Muscle of leg (tissue), 3 donors: ENCODE measurements at regions not wholly inside any gene's neighbourhood (a gene's known extent, or its start where the extent isn't known, plus 50 kb on each side); places are given as distances from the start of the nearest gene placed in this dataset.

ENCODE experiments used
- DNase-seq: peaks from one replicate; pipeline ENCODE4 v3.0.0; 2013
- H3K27ac ChIP-seq: one replicate; pipeline ENCODE4 v1.5.1; 2013; ENCODE audit warnings: mild to moderate bottlenecking, low read length, control low read depth
- H3K27me3 ChIP-seq: one replicate; pipeline ENCODE4 v1.6.1; 2013; ENCODE audit warnings: low read length; ENCODE audit not compliant: control insufficient read depth, insufficient read depth
- H3K36me3 ChIP-seq: one replicate; pipeline ENCODE4 v1.6.1; 2013; ENCODE audit warnings: low read length; ENCODE audit not compliant: control insufficient read depth, insufficient read depth
- H3K4me1 ChIP-seq: one replicate; pipeline ENCODE4 v1.6.1; 2013; ENCODE audit warnings: low read length; ENCODE audit not compliant: control insufficient read depth, insufficient read depth
- H3K4me3 ChIP-seq: one replicate; pipeline ENCODE4 v1.5.1; 2013; ENCODE audit warnings: low read length, control low read depth
- H3K9me3 ChIP-seq: replicated peaks from 2 replicates; pipeline ENCODE4 v1.6.1; 2013; ENCODE audit warnings: low read depth, low read length; ENCODE audit not compliant: control insufficient read depth
- WGBS: methylation state at CpG from one replicate; pipeline ENCODE4 v1.1.5; 2013; ENCODE audit warnings: missing lambda C conversion rate; ENCODE audit not compliant: insufficient coverage; 5-methylcytosine and 5-hydroxymethylcytosine counted together

- Histone ChIP-seq H3K27me3 (no peaks in the 10 kb centered on the region), H3K9me3 (no peaks in the 10 kb centered on the region), H3K27ac (no peak overlapping the region), H3K36me3 (no peaks in the 10 kb centered on the region), H3K4me1 (no peaks in the 10 kb centered on the region), H3K4me3 (no peak overlapping the region)
- 88% methylated on average over 1 of the region's 5 CpGs for WGBS
- no peak for DNase-seq
These were observed 336.9 kb upstream of the TRAM1L1 start for GRCh38 chr4:117422297-117422696.

GRCh38 chr4:117425636-117426035 is 340.3 kb upstream of the TRAM1L1 start:
- H3K36me3 ChIP-seq: no peaks in the 10 kb centered on the region
- H3K27me3 ChIP-seq: no peaks in the 10 kb centered on the region
- H3K4me3 ChIP-seq: no peak overlapping the region
- H3K4me1 ChIP-seq: no peaks in the 10 kb centered on the region
- peak; percentile 69 for DNase-seq
- no peaks in the 10 kb centered on the region for H3K9me3 ChIP-seq
- no peak overlapping the region for H3K27ac ChIP-seq

DNA sequence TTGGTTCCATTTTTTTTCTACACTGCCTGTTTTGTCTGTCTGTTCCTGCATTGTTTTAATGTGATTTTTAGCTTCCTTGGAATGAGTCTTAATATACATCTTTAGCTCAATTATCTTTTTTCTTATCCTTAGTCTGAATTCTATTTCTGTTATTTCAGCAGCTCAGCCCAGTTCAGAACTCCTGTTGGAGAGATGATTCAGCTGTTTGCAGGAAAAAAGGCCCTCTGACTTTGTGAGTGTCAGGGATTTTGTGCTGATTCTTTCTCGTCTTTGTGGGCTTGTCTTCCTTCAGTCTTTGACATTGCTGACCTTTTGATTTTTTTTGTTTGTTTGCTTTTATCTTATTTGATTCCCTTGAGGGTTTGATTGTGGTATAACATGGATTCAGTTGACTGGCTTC is 343.2 kb upstream of the TRAM1L1 start:
- Histone ChIP-seq H3K4me3 (no peak overlapping the region), H3K36me3 (no peaks in the 10 kb centered on the region), H3K9me3 (no peaks in the 10 kb centered on the region), H3K4me1 (no peaks in the 10 kb centered on the region), H3K27ac (no peak overlapping the region), H3K27me3 (no peaks in the 10 kb centered on the region)
- WGBS: no CpG with 5 or more reads among the region's 1 CpG
- DNase-seq: no peak

DNA sequence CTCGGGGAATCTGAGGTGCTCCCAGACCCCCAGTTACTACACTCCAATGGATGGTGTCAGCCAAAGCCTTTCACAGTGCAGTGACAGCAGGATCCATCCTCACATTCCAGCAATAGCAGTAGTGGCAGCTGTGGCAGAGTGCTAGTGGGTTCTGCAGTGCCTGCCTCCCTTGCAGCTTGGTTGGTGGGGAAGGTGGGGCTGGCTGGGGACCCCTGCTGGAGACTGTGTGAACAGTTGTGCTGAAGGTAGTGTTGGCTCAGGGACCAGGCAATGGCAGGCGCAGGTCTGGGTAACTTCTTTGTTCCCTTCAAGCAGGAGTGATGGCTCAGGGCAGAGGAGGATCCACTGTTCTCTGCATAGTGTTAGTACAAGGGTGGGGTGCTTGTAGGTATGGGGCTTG is 343.7 kb upstream of the TRAM1L1 start:
- H3K9me3 ChIP-seq: no peaks in the 10 kb centered on the region
- no peak for DNase-seq
- no peaks in the 10 kb centered on the region for H3K27me3 ChIP-seq
- H3K36me3 ChIP-seq: no peaks in the 10 kb centered on the region
- H3K4me1 ChIP-seq: no peaks in the 10 kb centered on the region
- H3K27ac ChIP-seq: no peak overlapping the region
- 89% methylated on average over 1 of the region's 2 CpGs for WGBS
- H3K4me3 ChIP-seq: no peak overlapping the region

DNA sequence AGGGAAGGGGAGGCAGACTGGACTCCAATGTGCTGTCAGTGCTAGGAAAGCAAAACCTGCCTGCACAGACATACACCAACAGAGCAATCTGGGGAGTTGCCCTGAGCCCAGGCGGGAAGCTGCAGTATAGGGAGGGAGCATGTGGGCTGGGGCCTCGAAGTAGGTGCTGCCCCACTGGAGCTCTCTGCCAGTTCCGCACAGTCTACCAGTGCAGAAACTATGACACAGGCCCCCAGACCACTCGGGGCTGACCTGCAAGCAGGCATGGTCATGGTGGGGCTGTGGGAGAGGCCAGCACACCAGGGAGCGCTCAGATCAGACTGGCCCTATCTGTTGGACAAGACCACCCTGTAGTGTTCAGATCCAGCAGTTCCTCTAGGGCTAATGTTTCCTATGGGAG is 344.1 kb upstream of the TRAM1L1 start:
- Histone ChIP-seq H3K4me3 (no peak overlapping the region), H3K9me3 (no peaks in the 10 kb centered on the region), H3K27ac (no peak overlapping the region), H3K27me3 (no peaks in the 10 kb centered on the region), H3K36me3 (no peaks in the 10 kb centered on the region), H3K4me1 (no peaks in the 10 kb centered on the region)
- 89% methylated on average over 4 of the region's 5 CpGs for WGBS
- DNase-seq: no peak

DNA sequence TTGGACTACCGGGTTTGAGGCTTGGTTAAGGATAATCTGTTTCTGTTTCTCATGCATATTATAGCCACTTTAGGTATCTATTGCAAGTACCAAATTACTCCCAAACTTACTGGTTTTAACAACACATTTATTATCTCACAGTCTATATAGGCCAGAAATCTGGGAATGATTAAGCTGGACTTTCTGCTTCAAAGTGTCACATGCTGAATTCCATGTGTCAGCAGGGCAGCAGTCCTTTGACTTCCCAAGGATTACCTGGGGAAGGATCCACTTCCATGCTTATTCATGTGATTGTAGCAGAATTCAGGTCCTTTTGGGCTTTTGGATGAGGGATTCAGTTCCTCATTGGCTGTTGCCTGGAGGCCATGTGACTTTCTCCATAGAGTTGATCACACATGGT is 349.0 kb upstream of the TRAM1L1 start:
- Histone ChIP-seq H3K36me3 (no peaks in the 10 kb centered on the region), H3K4me3 (no peak overlapping the region), H3K4me1 (no peaks in the 10 kb centered on the region), H3K9me3 (no peaks in the 10 kb centered on the region), H3K27me3 (no peaks in the 10 kb centered on the region), H3K27ac (no peak overlapping the region)
- no CpG with 5 or more reads among the region's 1 CpG for WGBS
- no peak for DNase-seq

DNA sequence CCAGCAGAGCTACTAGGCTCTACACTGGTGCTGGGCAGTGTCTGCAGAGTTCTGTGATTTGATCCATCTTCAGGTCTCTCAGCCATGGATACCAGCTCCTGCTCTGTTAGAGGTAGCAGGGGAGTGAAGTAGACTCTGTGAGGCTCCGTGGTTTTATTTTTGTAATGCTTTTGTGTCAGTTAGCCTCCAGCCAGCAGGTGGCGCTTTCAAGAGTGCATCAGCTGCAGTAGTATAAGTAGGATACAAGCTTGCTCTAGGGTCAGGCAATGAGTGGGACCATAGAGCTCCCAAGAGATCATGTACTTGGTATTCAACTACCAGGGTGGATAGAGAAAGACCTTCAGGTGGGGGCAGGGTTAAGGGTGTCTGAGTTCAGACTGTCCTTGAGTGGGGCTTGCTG is 362.5 kb upstream of the TRAM1L1 start:
- Histone ChIP-seq H3K27me3 (no peaks in the 10 kb centered on the region), H3K4me1 (no peaks in the 10 kb centered on the region), H3K27ac (no peak overlapping the region), H3K4me3 (no peak overlapping the region), H3K36me3 (no peaks in the 10 kb centered on the region), H3K9me3 (peaks cover 12% of the 10 kb centered on the region)
- 88% methylated on average over 2 of the region's 2 CpGs for WGBS
- no peak for DNase-seq

GRCh38 chr4:117455088-117455487 is 369.7 kb upstream of the TRAM1L1 start:
- Histone ChIP-seq H3K27ac (no peak overlapping the region), H3K36me3 (no peaks in the 10 kb centered on the region), H3K4me3 (no peak overlapping the region), H3K9me3 (peaks cover 2% of the 10 kb centered on the region), H3K27me3 (no peaks in the 10 kb centered on the region), H3K4me1 (no peaks in the 10 kb centered on the region)
- no CpG with 5 or more reads among the region's 1 CpG for WGBS
- no peak for DNase-seq

GRCh38 chr4:117466388-117466787 is 381.0 kb upstream of the TRAM1L1 start:
- no peak overlapping the region for H3K27ac ChIP-seq
- 100% methylated on average over 1 of the region's 5 CpGs for WGBS
- H3K9me3 ChIP-seq: no peaks in the 10 kb centered on the region
- H3K27me3 ChIP-seq: no peaks in the 10 kb centered on the region
- H3K36me3 ChIP-seq: no peaks in the 10 kb centered on the region
- no peak for DNase-seq
- H3K4me3 ChIP-seq: no peak overlapping the region
- H3K4me1 ChIP-seq: no peaks in the 10 kb centered on the region

DNA sequence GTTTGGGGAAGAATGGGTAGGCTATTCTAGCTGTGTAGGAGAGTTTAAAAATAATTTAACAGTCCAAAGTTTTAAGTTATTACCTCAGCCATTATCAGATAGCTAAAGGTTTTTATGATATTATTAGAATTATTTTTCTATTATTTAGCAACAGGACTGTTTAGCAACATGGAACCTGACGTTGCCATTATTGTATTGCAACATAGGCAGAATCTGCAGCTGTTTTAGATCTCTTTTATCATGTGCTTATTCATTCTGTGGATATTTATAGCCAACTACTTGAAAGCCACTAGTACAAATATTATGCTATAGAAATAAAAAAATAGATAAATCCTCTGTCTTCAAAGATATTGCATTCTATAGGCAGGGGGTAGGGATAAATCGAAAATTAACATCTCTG is 382.0 kb upstream of the TRAM1L1 start:
- Histone ChIP-seq H3K36me3 (no peaks in the 10 kb centered on the region), H3K4me3 (no peak overlapping the region), H3K9me3 (no peaks in the 10 kb centered on the region), H3K27me3 (no peaks in the 10 kb centered on the region), H3K4me1 (no peaks in the 10 kb centered on the region), H3K27ac (no peak overlapping the region)
- DNase-seq: no peak
- no CpG with 5 or more reads among the region's 2 CpGs for WGBS

- H3K27ac ChIP-seq: no peak overlapping the region
- no peak for DNase-seq
- no peaks in the 10 kb centered on the region for H3K4me1 ChIP-seq
- no peak overlapping the region for H3K4me3 ChIP-seq
- no peaks in the 10 kb centered on the region for H3K27me3 ChIP-seq
- no peaks in the 10 kb centered on the region for H3K9me3 ChIP-seq
- no peaks in the 10 kb centered on the region for H3K36me3 ChIP-seq
These were observed 389.6 kb upstream of the TRAM1L1 start for GRCh38 chr4:117474987-117475386.
